ENCODE measurements at regions not wholly inside any gene's neighbourhood (a gene's known extent, or its start where the extent isn't known, plus 50 kb on each side); places are given as distances from the start of the nearest gene placed in this dataset.

DNA sequence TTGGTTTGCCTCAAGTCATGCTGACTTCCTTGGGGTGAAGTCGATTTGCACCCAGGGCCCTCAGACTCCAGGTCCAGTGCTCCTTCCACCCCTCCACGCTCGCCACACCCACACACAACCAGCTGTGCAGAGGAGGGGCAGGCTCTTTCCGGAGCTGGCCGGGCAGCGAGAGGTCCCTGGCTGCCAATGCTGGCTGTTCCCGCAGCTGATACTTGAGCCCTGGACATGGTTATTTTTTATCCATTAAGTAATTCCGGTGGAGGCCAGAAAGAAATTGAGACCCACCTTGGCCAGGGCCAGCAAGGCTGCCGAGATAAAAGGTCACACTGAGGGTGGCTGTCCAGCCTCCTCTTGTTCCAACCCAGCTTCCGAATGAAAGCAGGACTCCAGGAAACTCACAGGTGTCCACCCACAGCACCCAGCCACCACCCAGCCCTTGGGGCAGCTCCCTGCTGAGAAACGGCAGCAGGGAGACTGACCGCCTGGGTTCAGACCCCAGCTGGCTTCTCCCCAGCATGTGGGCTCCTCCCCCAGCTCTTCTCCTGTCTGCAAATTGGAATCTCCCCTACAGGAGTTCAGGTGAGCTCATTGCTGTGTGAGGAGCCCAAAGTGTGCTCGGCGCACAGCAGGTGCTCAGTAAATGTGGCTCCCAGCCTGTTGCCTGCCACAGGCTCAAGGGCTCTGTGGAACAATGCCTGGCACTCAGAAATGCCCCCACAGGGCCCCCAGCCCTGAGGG is 77.8 kb downstream of the PDGFA start:
- FAIRE-seq (no peak), DNase-seq (ENCODE audit: insufficient read length, low spot score) (no peak)
- TF ChIP-seq POLR2A (IDR thresholded peaks at IDR 0.05; ENCODE audit: low read depth, low read length), result no peak

DNA sequence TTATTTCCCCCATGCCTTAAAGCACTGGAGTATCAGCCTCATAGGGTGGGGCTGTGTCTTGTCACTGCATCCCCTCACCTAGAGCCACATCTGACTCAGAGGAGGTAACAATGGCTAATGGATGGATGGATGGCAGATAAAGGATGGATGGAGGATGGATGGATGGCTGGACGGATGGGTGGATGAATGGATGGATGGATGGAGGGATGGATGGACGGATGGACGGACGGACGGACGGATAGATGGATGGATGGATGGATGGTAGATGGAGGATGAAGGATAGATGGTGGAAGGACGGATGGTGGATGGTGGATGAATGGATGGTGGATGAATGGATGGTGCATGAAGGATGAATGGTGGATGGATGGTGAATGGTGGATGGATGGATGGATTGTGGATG is 77.2 kb downstream of the PDGFA start:
- no peak for DNase-seq (ENCODE audit: insufficient read length, low spot score)
- FAIRE-seq, result no peak
- no peak for TF ChIP-seq POLR2A (IDR thresholded peaks at IDR 0.05; ENCODE audit: low read depth, low read length)

GRCh38 chr7:443279-443833 is 76.3 kb downstream of the PDGFA start:
- no peak for TF ChIP-seq POLR2A (IDR thresholded peaks at IDR 0.05; ENCODE audit: low read depth, low read length)
- no peak for FAIRE-seq
- DNase-seq (ENCODE audit: insufficient read length, low spot score), result no peak

DNA sequence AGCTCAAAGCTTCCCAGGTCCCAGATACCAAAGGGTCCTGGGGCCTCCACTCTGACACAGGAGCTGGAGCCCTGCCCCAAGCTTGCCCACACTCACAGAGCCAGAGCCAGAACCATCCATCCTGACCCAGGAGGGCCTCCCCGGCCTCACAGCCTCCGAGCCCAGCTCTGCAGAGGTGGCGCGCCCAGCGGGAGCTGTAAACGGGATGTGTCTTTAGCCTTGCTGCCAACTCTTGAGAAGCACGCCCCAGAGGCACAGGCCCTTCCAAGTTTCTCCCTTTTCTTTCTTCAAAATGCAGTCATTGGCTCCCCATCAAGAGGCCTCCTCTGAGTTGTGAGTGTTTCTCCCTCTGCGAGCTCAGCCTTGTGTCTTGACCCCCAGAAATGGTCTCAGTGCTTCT is 75.0 kb downstream of the PDGFA start:
- no peak for TF ChIP-seq POLR2A (IDR thresholded peaks at IDR 0.05; ENCODE audit: low read depth, low read length)
- DNase-seq (ENCODE audit: insufficient read length, low spot score) (no peak), FAIRE-seq (no peak)

GRCh38 chr7:445020-445419 is 74.6 kb downstream of the PDGFA start:
- FAIRE-seq, result no peak
- TF ChIP-seq POLR2A (IDR thresholded peaks at IDR 0.05; ENCODE audit: low read depth, low read length), result no peak
- DNase-seq (ENCODE audit: insufficient read length, low spot score), result no peak

- FAIRE-seq (no peak), DNase-seq (ENCODE audit: insufficient read length, low spot score) (no peak)
- TF ChIP-seq POLR2A (IDR thresholded peaks at IDR 0.05; ENCODE audit: low read depth, low read length), result no peak
Measured at GRCh38 chr7:445563-446288, 73.9 kb downstream of the PDGFA start.

DNA sequence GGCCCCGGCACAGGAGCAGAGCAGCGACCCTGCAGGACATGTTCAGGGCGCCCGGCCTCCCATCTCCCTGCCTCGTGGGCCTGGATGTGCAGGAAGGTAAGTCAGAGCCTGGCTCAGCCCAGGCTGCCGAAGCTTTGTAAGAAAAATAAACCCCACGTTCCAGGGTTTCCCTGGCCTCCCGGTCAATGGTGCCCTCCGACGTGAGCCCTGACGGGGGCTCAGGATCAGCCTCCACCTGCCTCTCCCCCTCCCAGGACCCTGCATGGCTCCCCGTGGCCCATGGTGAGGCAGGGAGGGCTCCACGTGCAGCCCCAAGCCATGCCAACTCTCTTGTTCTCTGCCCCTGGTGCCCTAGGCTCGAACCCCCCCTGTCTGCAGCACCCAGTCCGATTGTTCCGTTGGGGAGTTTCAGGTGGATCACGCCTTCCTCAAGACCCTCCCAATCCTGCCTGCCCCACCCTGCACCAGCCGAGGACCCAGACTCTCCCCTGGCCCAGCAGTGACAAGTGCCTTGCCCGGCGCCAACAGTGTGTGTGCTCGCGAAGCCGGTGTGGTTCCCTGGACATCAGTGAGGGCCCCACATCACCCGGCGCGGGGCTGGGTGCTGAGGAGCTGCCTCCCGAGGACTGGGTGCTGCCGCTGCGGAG is 73.2 kb downstream of the PDGFA start:
- FAIRE-seq (no peak), DNase-seq (ENCODE audit: insufficient read length, low spot score) (no peak)
- TF ChIP-seq POLR2A (IDR thresholded peaks at IDR 0.05; ENCODE audit: low read depth, low read length), result no peak
